Type B pancreatic cell (in vitro differentiated cells): ENCODE measurements at regions not wholly inside any gene's neighbourhood (a gene's known extent, or its start where the extent isn't known, plus 50 kb on each side); places are given as distances from the start of the nearest gene placed in this dataset.

Experiments
- DNase-seq: peaks from one replicate; pipeline ENCODE4 v3.0.0; 2021; ENCODE audit warnings: mixed read lengths; ENCODE audit not compliant: unreplicated experiment; ENCODE audit errors: extremely low spot score
- H3K27ac Mint-ChIP-seq: 2 replicates; pipeline ENCODE4 v1.8.0; 2021; ENCODE audit warnings: mild to moderate bottlenecking, mixed read lengths
- H3K27me3 Mint-ChIP-seq: 2 replicates; pipeline ENCODE4 v1.8.0; 2021; ENCODE audit warnings: mixed read lengths
- H3K36me3 Mint-ChIP-seq: 2 replicates; pipeline ENCODE4 v1.8.0; 2021; ENCODE audit warnings: mixed read lengths
- H3K4me1 Mint-ChIP-seq: one replicate; pipeline ENCODE4 v1.8.0; 2021; ENCODE audit warnings: mixed read lengths; ENCODE audit not compliant: unreplicated experiment
- H3K4me3 Mint-ChIP-seq: 2 replicates; pipeline ENCODE4 v1.8.0; 2021; ENCODE audit warnings: mild to moderate bottlenecking, mixed read lengths
- H3K9me3 Mint-ChIP-seq: 2 replicates; pipeline ENCODE4 v1.8.0; 2021; ENCODE audit warnings: mixed read lengths
- CTCF ChIP-seq: fragments of 200-600 bp; sonication (generic); conservative IDR thresholded peaks from 2 replicates; pipeline ENCODE4 v1.5.0; 2021; ENCODE audit warnings: antibody characterized with exemption, mild to moderate bottlenecking

- Mint-ChIP-seq H3K27ac (no peak overlapping the region), H3K27me3 (peaks cover 25% of the 10 kb centered on the region), H3K36me3 (no peaks in the 10 kb centered on the region), H3K9me3 (no peaks in the 10 kb centered on the region), H3K4me3 (no peak overlapping the region), H3K4me1 (peaks cover 14% of the 10 kb centered on the region)
- DNase-seq = no peak
- no peak for TF ChIP-seq CTCF
These were observed 112.6 kb downstream of the HSPH1 start for GRCh38 chr13:31049083-31049482.

DNA sequence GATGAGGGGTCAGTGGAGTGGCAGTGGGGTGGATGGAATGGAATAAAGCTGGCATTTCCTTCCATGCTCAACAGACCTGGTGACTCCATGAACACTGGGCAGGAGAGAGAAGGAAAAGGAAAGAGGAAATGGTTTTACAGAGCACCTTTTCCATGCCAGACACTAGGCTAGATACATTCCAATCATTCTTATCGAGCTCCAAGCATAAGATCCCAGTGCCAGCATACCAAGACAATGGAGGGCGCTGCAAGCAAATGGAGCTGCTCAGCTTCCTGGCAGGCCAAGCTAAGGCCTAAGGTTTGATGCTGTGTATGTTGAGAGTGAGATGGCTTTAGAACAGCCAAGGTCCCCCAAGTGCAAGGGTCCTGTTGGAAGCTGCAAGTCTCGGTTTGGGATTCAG lies 113.2 kb downstream of the HSPH1 start:
- H3K27ac Mint-ChIP-seq = no peak overlapping the region
- H3K27me3 Mint-ChIP-seq = peaks cover 25% of the 10 kb centered on the region
- TF ChIP-seq CTCF = no peak
- H3K9me3 Mint-ChIP-seq = no peaks in the 10 kb centered on the region
- H3K36me3 Mint-ChIP-seq = no peaks in the 10 kb centered on the region
- H3K4me1 Mint-ChIP-seq = peaks cover 14% of the 10 kb centered on the region
- DNase-seq = no peak
- no peak overlapping the region for H3K4me3 Mint-ChIP-seq

DNA sequence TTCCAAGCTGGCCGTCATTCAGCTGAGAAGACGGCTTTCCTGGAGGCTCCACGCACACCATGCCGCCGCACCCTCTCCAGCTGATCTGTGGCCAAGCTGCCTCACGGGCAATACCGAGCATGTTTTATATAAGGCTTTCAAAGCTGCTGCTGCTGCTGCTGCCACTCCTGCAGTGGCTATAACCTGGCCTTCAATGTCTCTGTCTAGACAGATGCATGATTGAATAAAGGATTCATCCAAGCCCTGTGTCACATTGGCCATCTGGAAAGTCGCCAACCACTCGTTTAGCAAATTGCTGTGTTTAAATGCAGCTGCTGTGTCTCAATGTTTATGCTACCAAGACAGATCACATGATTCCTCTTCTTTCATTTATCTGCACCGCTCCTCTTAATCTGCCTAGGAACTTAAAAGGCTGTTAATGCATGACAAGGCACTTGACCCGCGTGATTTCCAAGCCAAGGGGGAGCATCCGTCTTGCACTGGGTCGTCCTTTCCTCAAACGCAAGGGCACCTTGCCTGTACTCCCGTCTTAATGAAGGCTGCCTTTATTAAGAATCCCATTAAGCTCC lies 114.3 kb downstream of the TEX26 start:
- H3K27ac Mint-ChIP-seq = no peak overlapping the region
- H3K27me3 Mint-ChIP-seq = peaks cover 20% of the 10 kb centered on the region
- no peak for TF ChIP-seq CTCF
- H3K4me3 Mint-ChIP-seq = no peak overlapping the region
- DNase-seq = no peak
- no peaks in the 10 kb centered on the region for H3K36me3 Mint-ChIP-seq
- peaks cover 14% of the 10 kb centered on the region for H3K4me1 Mint-ChIP-seq
- H3K9me3 Mint-ChIP-seq = no peaks in the 10 kb centered on the region

DNA sequence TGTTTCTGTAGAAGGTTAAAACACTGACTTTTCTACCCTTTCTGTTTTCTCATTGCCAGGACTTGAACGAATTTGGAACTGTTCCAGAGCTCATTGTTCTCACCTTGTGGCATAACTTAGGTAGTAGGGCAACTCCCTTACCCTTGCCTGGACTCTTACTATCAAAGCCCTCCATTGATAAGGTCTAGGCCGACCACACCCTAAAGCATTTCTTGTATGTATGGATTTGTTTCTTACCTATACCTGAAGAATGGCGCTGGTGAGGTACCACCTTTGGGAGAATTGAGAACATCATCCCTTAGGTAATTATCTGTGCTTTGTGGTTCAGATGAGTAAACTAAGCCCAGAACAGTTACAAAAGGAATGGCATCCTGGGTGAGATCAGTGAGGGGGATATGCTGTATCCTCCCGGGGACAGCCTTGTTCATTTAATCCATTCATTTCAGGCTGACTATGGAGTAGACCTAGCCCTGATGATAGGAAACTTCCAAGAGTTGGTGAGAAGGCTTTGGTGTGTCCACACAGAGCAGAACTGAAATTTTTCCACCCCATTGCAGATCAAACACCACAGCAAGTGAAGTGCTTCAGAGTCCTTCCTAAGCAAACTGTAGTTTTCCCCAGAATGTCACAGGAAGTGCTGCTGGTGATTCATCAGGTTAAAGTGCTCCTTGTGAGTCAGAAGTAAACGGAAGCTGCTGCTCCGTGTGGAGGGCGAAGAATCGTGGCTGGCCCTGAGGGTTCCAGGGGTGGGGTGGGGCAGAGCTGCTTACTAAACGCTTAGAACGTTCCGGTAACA lies 113.0 kb downstream of the TEX26 start:
- no peak for DNase-seq

More for the DNA sequence above, 113.0 kb downstream of the TEX26 start:
- Mint-ChIP-seq H3K27ac (no peak overlapping the region), H3K9me3 (no peaks in the 10 kb centered on the region), H3K4me1 (peaks cover 11% of the 10 kb centered on the region), H3K4me3 (no peak overlapping the region), H3K36me3 (no peaks in the 10 kb centered on the region), H3K27me3 (peaks cover 9% of the 10 kb centered on the region)
- no peak for TF ChIP-seq CTCF
